ENCODE measurements at regions not wholly inside any gene's neighbourhood (a gene's known extent, or its start where the extent isn't known, plus 50 kb on each side); places are given as distances from the start of the nearest gene placed in this dataset.

DNA sequence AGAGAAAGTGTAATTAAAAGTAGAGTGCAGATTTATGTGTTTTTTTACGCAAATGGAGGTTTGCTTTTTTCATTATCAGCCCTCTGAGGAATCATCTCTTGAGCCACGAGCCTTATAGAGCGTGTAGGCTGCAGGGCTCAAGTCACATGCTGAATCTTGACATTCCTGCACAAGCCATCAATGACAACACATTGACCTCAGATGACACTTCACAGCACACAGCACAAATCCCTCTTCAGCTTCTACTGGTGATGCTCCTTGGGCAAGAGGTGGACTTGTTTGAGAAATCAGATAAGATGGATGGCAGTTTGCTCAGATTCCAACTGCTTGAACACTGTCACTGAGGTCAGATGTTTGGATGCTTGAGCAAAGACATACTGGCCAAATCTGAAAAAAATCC, 250.6 kb downstream of the SNCA start:
- TF ChIP-seq, protein P1, sequence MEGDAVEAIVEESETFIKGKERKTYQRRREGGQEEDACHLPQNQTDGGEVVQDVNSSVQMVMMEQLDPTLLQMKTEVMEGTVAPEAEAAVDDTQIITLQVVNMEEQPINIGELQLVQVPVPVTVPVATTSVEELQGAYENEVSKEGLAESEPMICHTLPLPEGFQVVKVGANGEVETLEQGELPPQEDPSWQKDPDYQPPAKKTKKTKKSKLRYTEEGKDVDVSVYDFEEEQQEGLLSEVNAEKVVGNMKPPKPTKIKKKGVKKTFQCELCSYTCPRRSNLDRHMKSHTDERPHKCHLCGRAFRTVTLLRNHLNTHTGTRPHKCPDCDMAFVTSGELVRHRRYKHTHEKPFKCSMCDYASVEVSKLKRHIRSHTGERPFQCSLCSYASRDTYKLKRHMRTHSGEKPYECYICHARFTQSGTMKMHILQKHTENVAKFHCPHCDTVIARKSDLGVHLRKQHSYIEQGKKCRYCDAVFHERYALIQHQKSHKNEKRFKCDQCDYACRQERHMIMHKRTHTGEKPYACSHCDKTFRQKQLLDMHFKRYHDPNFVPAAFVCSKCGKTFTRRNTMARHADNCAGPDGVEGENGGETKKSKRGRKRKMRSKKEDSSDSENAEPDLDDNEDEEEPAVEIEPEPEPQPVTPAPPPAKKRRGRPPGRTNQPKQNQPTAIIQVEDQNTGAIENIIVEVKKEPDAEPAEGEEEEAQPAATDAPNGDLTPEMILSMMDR (IDR thresholded peaks at IDR 0.05; ENCODE audit: low read depth, low read length), result no peak
- DNase-seq (ENCODE audit: extremely low read depth, low read depth), result no peak

DNA sequence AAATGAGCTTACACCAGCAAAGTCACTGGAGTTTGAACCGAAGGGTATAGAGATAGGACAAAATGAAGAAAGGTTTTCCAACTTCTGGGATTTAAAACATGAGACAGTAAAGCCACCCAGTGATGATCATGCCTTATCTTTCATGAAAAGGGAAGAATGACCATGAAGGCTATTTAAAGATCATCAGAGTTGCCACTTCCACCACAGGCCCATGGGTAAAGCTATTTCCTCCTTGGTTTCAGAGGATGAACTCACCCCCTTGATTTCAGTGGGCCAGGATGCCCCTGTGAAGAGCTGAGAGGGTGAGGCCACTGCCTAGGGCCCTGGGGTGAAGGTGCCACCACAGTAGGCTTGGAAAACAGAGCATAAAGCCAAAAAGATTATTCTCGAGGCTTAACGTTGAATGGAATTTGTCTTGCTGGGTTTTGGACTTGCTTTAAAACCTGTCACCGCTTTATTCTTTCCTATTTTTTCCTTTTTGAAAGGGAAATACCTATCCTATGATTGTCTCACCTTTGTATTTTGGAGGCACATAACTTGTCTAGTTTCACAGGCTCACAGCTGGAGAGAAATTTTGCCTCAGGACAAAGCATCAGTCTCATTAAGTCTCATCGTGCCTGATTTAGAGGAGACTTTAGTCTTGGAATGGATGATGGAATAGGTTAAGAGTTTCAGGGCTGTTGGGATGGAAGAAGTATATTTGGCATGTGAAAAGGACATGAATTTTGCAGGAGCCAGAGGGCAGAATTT, 254.0 kb downstream of the SNCA start:
- TF ChIP-seq, protein P1 (IDR thresholded peaks at IDR 0.05; ENCODE audit: low read depth, low read length), result no peak
- no peak for DNase-seq (ENCODE audit: extremely low read depth, low read depth)

DNA sequence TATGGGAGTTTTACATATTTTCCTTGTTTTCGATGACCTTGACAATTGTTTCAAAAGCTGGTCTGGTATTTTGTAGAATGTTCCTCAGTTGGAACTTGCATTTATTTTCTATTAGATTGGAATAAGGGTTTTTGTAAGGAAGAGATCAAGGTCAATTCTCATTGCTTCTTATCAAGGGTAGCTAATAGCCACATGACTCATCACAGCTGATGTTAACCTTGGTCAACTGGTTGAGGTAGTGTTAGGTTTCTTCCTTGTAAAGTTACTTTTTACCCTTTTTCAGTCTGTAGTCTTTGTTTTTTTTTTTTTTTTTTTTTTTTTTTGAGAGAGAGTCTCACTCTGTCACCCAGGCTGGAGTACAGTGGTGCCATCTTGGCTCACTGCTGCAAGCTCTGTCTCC, 257.2 kb downstream of the SNCA start:
- DNase-seq (ENCODE audit: extremely low read depth, low read depth), result no peak
- TF ChIP-seq, protein P1 (IDR thresholded peaks at IDR 0.05; ENCODE audit: low read depth, low read length), result no peak

DNA sequence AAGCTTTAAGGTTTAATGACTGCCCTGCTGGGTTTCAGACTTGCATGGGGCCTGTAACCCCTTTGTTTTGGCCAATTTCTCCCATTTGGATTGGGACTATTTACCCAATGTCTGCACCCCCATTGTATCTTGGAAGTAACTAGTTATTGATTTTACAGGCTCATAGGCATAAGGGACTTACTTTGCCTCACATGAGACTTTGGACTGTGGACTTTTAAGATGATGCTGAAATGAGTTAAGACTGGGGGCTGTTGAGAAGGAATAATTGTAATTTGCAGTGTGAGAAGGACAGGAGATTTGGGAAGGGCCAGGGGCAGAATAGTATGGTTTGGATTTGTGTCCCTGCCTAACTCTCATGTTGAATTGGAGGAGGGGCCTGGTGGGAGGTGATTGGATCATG, 260.7 kb downstream of the SNCA start:
- TF ChIP-seq, protein P1 (IDR thresholded peaks at IDR 0.05; ENCODE audit: low read depth, low read length), result no peak
- no peak for DNase-seq (ENCODE audit: extremely low read depth, low read depth)

DNA sequence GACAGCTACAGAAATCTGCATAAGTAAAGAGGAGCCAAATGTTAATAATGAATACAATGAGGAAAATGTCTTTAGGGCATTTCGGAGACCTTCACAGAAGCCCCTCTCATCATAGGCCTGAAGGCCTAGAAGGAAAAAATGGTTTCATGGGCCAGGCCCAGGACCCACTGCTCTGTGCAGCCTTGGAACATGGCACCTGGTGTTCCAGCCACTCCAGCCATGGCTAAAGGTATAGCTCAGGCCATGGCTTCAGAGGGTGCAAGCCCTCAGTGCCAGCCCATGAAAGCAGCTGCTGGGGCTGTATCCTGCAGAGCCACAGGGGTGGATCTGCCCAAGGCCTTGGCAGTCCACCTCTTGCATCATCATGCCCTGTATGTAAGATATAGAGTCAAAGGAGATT, 261.1 kb downstream of the SNCA start:
- TF ChIP-seq, protein P1 (IDR thresholded peaks at IDR 0.05; ENCODE audit: low read depth, low read length), result no peak

DNA sequence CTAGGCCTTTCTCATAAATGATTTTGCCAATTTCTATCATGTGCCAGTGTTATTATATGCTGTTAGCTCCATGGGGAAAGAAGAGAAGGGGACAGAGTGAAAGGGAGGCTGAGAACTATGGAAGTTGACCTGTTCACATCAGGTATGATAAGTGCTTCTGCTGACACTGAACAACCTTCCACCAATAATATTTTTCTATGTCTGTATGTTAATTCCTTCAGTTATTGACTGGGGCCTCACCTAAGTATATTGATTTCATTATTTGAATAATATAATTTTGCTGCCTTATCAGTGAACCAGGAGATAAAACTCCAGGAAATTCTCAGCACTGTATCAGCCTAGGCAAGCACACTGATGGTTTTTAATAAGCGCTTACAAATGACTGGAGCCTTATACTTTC, 262.8 kb downstream of the SNCA start:
- TF ChIP-seq, protein P1 (IDR thresholded peaks at IDR 0.05; ENCODE audit: low read depth, low read length), result no peak
- DNase-seq (ENCODE audit: extremely low read depth, low read depth), result no peak

More for the DNA sequence above, 261.1 kb downstream of the SNCA start:
- DNase-seq (ENCODE audit: extremely low read depth, low read depth), result no peak

DNA sequence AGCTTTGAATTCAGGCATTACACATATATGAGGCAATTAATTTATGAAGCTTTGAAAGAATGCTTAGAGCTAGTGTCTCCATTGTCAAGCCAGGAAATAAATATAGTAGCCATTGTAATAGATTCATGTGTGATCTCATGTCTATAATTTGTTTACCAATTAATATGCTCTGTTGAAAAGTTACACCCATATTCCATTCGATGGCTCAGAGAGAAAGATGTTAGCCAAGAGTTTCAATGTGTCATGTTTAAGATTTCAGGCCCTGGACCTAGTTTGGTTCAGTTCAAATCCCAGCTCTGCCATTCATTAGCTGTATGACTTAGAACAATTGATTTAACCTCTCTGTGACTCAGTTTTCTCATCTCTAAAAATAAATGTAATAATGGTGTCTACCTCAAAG, 263.3 kb downstream of the SNCA start:
- TF ChIP-seq, protein P1 (IDR thresholded peaks at IDR 0.05; ENCODE audit: low read depth, low read length), result no peak
- DNase-seq (ENCODE audit: extremely low read depth, low read depth), result no peak
